ENCODE measurements at regions not wholly inside any gene's neighbourhood (a gene's known extent, or its start where the extent isn't known, plus 50 kb on each side); places are given as distances from the start of the nearest gene placed in this dataset.

DNA sequence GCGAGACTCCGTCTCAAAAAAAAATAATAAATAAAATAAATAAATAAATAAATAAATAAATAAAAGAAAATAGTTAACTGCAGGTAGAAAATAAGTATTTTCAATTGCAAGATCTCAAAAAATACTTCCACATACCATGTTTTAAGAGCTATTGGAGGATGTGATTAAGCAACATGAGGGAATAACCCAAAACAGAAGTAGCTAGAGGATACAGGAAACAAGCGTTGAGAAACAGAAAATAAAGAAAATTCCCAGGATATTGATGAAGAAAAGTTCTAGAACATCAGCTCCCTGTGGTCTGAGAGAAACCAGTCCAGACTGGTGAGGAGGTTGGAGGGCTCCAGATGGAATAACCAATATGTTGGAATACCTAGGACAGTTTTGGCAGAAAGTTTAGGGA is 57.3 kb upstream of the RND3 start:
- no peak for TF ChIP-seq EZH2 (optimal IDR thresholded peaks at IDR 0.05; ENCODE audit: low read depth, low read length)
- TF ChIP-seq, protein P1, sequence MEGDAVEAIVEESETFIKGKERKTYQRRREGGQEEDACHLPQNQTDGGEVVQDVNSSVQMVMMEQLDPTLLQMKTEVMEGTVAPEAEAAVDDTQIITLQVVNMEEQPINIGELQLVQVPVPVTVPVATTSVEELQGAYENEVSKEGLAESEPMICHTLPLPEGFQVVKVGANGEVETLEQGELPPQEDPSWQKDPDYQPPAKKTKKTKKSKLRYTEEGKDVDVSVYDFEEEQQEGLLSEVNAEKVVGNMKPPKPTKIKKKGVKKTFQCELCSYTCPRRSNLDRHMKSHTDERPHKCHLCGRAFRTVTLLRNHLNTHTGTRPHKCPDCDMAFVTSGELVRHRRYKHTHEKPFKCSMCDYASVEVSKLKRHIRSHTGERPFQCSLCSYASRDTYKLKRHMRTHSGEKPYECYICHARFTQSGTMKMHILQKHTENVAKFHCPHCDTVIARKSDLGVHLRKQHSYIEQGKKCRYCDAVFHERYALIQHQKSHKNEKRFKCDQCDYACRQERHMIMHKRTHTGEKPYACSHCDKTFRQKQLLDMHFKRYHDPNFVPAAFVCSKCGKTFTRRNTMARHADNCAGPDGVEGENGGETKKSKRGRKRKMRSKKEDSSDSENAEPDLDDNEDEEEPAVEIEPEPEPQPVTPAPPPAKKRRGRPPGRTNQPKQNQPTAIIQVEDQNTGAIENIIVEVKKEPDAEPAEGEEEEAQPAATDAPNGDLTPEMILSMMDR (IDR thresholded peaks at IDR 0.05; ENCODE audit: low read length): no peak
